GM21717 (cell line): ENCODE measurements at regions not wholly inside any gene's neighbourhood (a gene's known extent, or its start where the extent isn't known, plus 50 kb on each side); places are given as distances from the start of the nearest gene placed in this dataset.
"Not testable (repeated sequence)": the region's sequence is repeated elsewhere in the genome, so short reads cannot be mapped to it uniquely, and the experiment has no call there.

Experiments
- ATAC-seq: cut with Tn5 transposase; IDR thresholded peaks from one replicate; pipeline ENCODE4 v1.9.1; 2021; ENCODE audit warnings: mild to moderate bottlenecking, moderate library complexity; ENCODE audit not compliant: unreplicated experiment

GRCh38 chr16:88184566-88185355 is 198.0 kb upstream of the ZNF469 start:
- ATAC-seq: not testable (repeated sequence)

GRCh38 chr16:88185406-88185805 is 197.4 kb upstream of the ZNF469 start:
- ATAC-seq: not testable (repeated sequence)

- ATAC-seq: not testable (repeated sequence)
Observed at GRCh38 chr16:88185976-88186888, 196.5 kb upstream of the ZNF469 start.

- ATAC-seq: not testable (repeated sequence)
Observed at GRCh38 chr16:88186889-88187870, 195.6 kb upstream of the ZNF469 start.

- ATAC-seq: not testable (repeated sequence)
Observed at GRCh38 chr16:88188171-88188895, 194.4 kb upstream of the ZNF469 start.

GRCh38 chr16:88190592-88191095 is 192.1 kb upstream of the ZNF469 start:
- ATAC-seq: not testable (repeated sequence)

- ATAC-seq: not testable (repeated sequence)
Observed at GRCh38 chr16:88191168-88191567, 191.6 kb upstream of the ZNF469 start.

GRCh38 chr16:88192601-88193000 is 190.2 kb upstream of the ZNF469 start:
- no peak for ATAC-seq

GRCh38 chr16:88193706-88194396 is 188.9 kb upstream of the ZNF469 start:
- not testable (repeated sequence) for ATAC-seq

- ATAC-seq: no peak
Observed at GRCh38 chr16:88194397-88195268, 188.1 kb upstream of the ZNF469 start.

GRCh38 chr16:88195269-88195705 is 187.5 kb upstream of the ZNF469 start:
- no peak for ATAC-seq

GRCh38 chr16:88195911-88196465 is 186.8 kb upstream of the ZNF469 start:
- no peak for ATAC-seq

GRCh38 chr16:88196471-88197400 is 186.0 kb upstream of the ZNF469 start:
- ATAC-seq: no peak

- ATAC-seq: no peak
Observed at GRCh38 chr16:88197481-88198456, 185.0 kb upstream of the ZNF469 start.
